ENCODE measurements at regions not wholly inside any gene's neighbourhood (a gene's known extent, or its start where the extent isn't known, plus 50 kb on each side); places are given as distances from the start of the nearest gene placed in this dataset.

GRCh38 chr3:76047368-76047767 lies 262.0 kb upstream of the ZNF717 start:
- intact Hi-C loops (cut with micrococcal nuclease) = no loop called here
- no peaks in the 10 kb centered on the region for H3K27me3 Mint-ChIP-seq (ENCODE audit: low read depth in 3 of 3)
- no CpG with 5 or more reads among the region's 5 CpGs for WGBS (ENCODE audit: insufficient coverage)
- no peak for DNase-seq
- Histone ChIP-seq H3K4me2 (replicated peaks; ENCODE audit: extremely low read depth, low read length, poor library complexity, severe bottlenecking) (no peak overlapping the region), H4K20me1 (ENCODE audit: insufficient read depth, low read length) (no peaks in the 10 kb centered on the region), H3K36me3 (replicated peaks in 1 of 2; ENCODE audit: control insufficient read depth in 1 of 2, insufficient read depth in 2 of 2, low read length in 2 of 2) (no peaks in the 10 kb centered on the region), H3K79me2 (ENCODE audit: insufficient read depth, low read length) (no peaks in the 10 kb centered on the region), H3K27me3 (ENCODE audit: control insufficient read depth in 2 of 2, insufficient read depth in 2 of 2, low read length in 2 of 2) (no peaks in the 10 kb centered on the region), H3K9ac (ENCODE audit: insufficient read depth, low read length, poor library complexity, severe bottlenecking) (no peak overlapping the region), H2AFZ (ENCODE audit: insufficient read depth, low read depth, low read length, poor library complexity, severe bottlenecking) (no peak overlapping the region), H3K4me1 (ENCODE audit: control insufficient read depth in 1 of 2, insufficient read depth in 2 of 2, low read length in 2 of 2) (no peaks in the 10 kb centered on the region), H3K9me3 (replicated peaks in 1 of 2; ENCODE audit: control insufficient read depth in 1 of 2, insufficient read depth in 1 of 2, low read length in 2 of 2) (no peaks in the 10 kb centered on the region), H3K4me3 (replicated peaks in 1 of 3; ENCODE audit: low read depth in 2 of 3, low read length in 3 of 3) (no peak overlapping the region), H3K27ac (ENCODE audit: low read depth in 1 of 2, low read length in 2 of 2) (no peak overlapping the region)
- no peak overlapping the region for H3K27ac Mint-ChIP-seq
- no peak for TF ChIP-seq CTCF (IDR thresholded peaks at IDR 0.05)
- no peaks in the 10 kb centered on the region for H3K36me3 Mint-ChIP-seq
- no peaks in the 10 kb centered on the region for H3K4me1 Mint-ChIP-seq
- H3K4me3 Mint-ChIP-seq = no peak overlapping the region
- no peaks in the 10 kb centered on the region for H3K9me3 Mint-ChIP-seq

- H3K36me3 ChIP-seq (replicated peaks in 1 of 2; ENCODE audit: control insufficient read depth in 1 of 2, insufficient read depth in 2 of 2, low read length in 2 of 2) = no peaks in the 10 kb centered on the region
- H3K4me2 ChIP-seq (replicated peaks; ENCODE audit: extremely low read depth, low read length, poor library complexity, severe bottlenecking) = no peak overlapping the region
- no peak for TF ChIP-seq CTCF (IDR thresholded peaks at IDR 0.05)
- no peaks in the 10 kb centered on the region for H3K9me3 Mint-ChIP-seq
- no peak overlapping the region for H3K27ac Mint-ChIP-seq
- H3K4me3 Mint-ChIP-seq = no peak overlapping the region
- H3K4me1 Mint-ChIP-seq = no peaks in the 10 kb centered on the region
- H3K4me3 ChIP-seq (replicated peaks in 1 of 3; ENCODE audit: low read depth in 2 of 3, low read length in 3 of 3) = no peak overlapping the region
- no peaks in the 10 kb centered on the region for H3K27me3 Mint-ChIP-seq (ENCODE audit: low read depth in 3 of 3)
- WGBS (ENCODE audit: insufficient coverage) = 79% methylated on average over 2 of the region's 2 CpGs
- H3K9ac ChIP-seq (ENCODE audit: insufficient read depth, low read length, poor library complexity, severe bottlenecking) = no peak overlapping the region
- no peak overlapping the region for H3K27ac ChIP-seq (ENCODE audit: low read depth in 1 of 2, low read length in 2 of 2)
- no peaks in the 10 kb centered on the region for H3K79me2 ChIP-seq (ENCODE audit: insufficient read depth, low read length)
- H4K20me1 ChIP-seq (ENCODE audit: insufficient read depth, low read length) = no peaks in the 10 kb centered on the region
- DNase-seq = no peak
- intact Hi-C loops (cut with micrococcal nuclease) = no loop called here
- no peaks in the 10 kb centered on the region for H3K4me1 ChIP-seq (ENCODE audit: control insufficient read depth in 1 of 2, insufficient read depth in 2 of 2, low read length in 2 of 2)
- H2AFZ ChIP-seq (ENCODE audit: insufficient read depth, low read depth, low read length, poor library complexity, severe bottlenecking) = no peak overlapping the region
- H3K9me3 ChIP-seq (replicated peaks in 1 of 2; ENCODE audit: control insufficient read depth in 1 of 2, insufficient read depth in 1 of 2, low read length in 2 of 2) = no peaks in the 10 kb centered on the region
- no peaks in the 10 kb centered on the region for H3K27me3 ChIP-seq (ENCODE audit: control insufficient read depth in 2 of 2, insufficient read depth in 2 of 2, low read length in 2 of 2)
- no peaks in the 10 kb centered on the region for H3K36me3 Mint-ChIP-seq
Measured at GRCh38 chr3:76049776-76050175, 264.4 kb upstream of the ZNF717 start.
